Glomerular visceral epithelial cell (primary cell): ENCODE measurements at regions not wholly inside any gene's neighbourhood (a gene's known extent, or its start where the extent isn't known, plus 50 kb on each side); places are given as distances from the start of the nearest gene placed in this dataset.
"Not testable (repeated sequence)": the region's sequence is repeated elsewhere in the genome, so short reads cannot be mapped to it uniquely, and the experiment has no call there.

Experiments used
- DNase-seq: peaks from one replicate; pipeline ENCODE4 v3.0.0-alpha.2; 2016; ENCODE audit errors: extremely low spot score

- DNase-seq = no peak
Observed at GRCh38 chr18:39325973-39326372, 1760.4 kb upstream of the CELF4 start.

GRCh38 chr18:39319141-39319540, 1753.5 kb upstream of the CELF4 start:
- no peak for DNase-seq

GRCh38 chr18:39318462-39318861, 1752.9 kb upstream of the CELF4 start:
- no peak for DNase-seq

- no peak for DNase-seq
Observed at GRCh38 chr18:39318008-39318407, 1752.4 kb upstream of the CELF4 start.

- DNase-seq = no peak
Observed at GRCh38 chr18:39314595-39314994, 1749.0 kb upstream of the CELF4 start.

- no peak for DNase-seq
Observed at GRCh38 chr18:39313992-39314391, 1748.4 kb upstream of the CELF4 start.

- DNase-seq = no peak
Observed at GRCh38 chr18:39311111-39311712, 1745.6 kb upstream of the CELF4 start.

- DNase-seq = not testable (repeated sequence)
Observed at GRCh38 chr18:39308931-39309521, 1743.4 kb upstream of the CELF4 start.

GRCh38 chr18:39305766-39306165, 1740.2 kb upstream of the CELF4 start:
- DNase-seq = no peak

GRCh38 chr18:39302481-39302880, 1736.9 kb upstream of the CELF4 start:
- DNase-seq = no peak

- no peak for DNase-seq
Observed at GRCh38 chr18:39299152-39299551, 1733.6 kb upstream of the CELF4 start.

GRCh38 chr18:39297225-39297624, 1731.6 kb upstream of the CELF4 start:
- DNase-seq = no peak

- no peak for DNase-seq
Observed at GRCh38 chr18:39296293-39296888, 1730.8 kb upstream of the CELF4 start.

GRCh38 chr18:39276764-39277163, 1711.2 kb upstream of the CELF4 start:
- no peak for DNase-seq

- DNase-seq = no peak
Observed at GRCh38 chr18:39274535-39274934, 1708.9 kb upstream of the CELF4 start.

GRCh38 chr18:39272230-39272629, 1706.6 kb upstream of the CELF4 start:
- DNase-seq = no peak

GRCh38 chr18:39271654-39272053, 1706.1 kb upstream of the CELF4 start:
- no peak for DNase-seq

- DNase-seq = no peak
Observed at GRCh38 chr18:39260565-39260964, 1695.0 kb upstream of the CELF4 start.

GRCh38 chr18:39259736-39260135, 1694.1 kb upstream of the CELF4 start:
- DNase-seq = no peak

- no peak for DNase-seq
Observed at GRCh38 chr18:39244242-39244641, 1678.6 kb upstream of the CELF4 start.

GRCh38 chr18:39241534-39241933, 1675.9 kb upstream of the CELF4 start:
- DNase-seq = no peak

GRCh38 chr18:39238981-39239660, 1673.5 kb upstream of the CELF4 start:
- no peak for DNase-seq

- no peak for DNase-seq
Observed at GRCh38 chr18:39235118-39235719, 1669.6 kb upstream of the CELF4 start.
